ENCODE measurements at regions not wholly inside any gene's neighbourhood (a gene's known extent, or its start where the extent isn't known, plus 50 kb on each side); places are given as distances from the start of the nearest gene placed in this dataset.

DNA sequence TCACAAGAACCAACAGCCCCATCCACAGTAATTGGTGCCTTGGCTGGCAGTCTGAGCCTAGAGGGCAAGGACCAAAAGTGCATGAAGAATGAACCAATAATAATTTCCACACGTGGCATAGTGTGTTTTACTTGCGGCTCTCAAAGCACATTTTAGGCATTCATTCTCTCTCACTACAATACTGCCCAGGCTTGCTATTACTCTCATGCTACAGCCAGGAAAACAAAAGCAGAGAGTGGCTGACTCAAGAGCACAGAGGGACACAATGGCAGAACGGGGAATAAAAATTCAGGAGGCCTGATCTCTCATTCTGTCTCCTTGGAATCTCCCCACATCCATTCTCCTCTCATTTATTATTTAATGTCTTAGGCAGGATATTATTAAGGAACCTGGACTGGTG, 57.0 kb upstream of the NOL4 start:
- H2BK20ac ChIP-seq (ENCODE audit: low read depth, low read length) = no peak overlapping the region
- H3K27ac ChIP-seq (ENCODE audit: insufficient read depth, low read length) = no peak overlapping the region
- no peak overlapping the region for H2BK120ac ChIP-seq (ENCODE audit: low read depth, low read length)
- H4K20me1 ChIP-seq (ENCODE audit: insufficient read depth, low read length) = no peaks in the 10 kb centered on the region
- ChIA-PET POLR2A (ENCODE audit: unreplicated experiment) (no interaction called here), CTCF (no interaction called here)
- no peak overlapping the region for H3K18ac ChIP-seq (ENCODE audit: low read depth, low read length)
- H2AFZ ChIP-seq (replicated peaks; ENCODE audit: low read length, poor library complexity) = no peak overlapping the region
- no peak overlapping the region for H3K14ac ChIP-seq (replicated peaks; ENCODE audit: low read depth, low read length)
- H3K9me3 ChIP-seq (ENCODE audit: control insufficient read depth, insufficient read depth, low read length) = no peaks in the 10 kb centered on the region
- intact Hi-C loops (cut with micrococcal nuclease) (no loop called here), in situ Hi-C loops (cut with MboI; ENCODE audit: low sequenced_read_pairs) (no loop called here), dilution Hi-C loops (cut with HindIII; ENCODE audit: low sequenced_read_pairs, unreplicated experiment) (no loop called here)
- H2BK15ac ChIP-seq (ENCODE audit: low read depth, low read length) = no peak overlapping the region
- TF ChIP-seq POLR2A (IDR thresholded peaks at IDR 0.05; ENCODE audit: low read depth, low read length) (no peak), CHD1 (IDR thresholded peaks at IDR 0.05; ENCODE audit: low read depth, low read length) (no peak), CEBPB (IDR thresholded peaks at IDR 0.05; ENCODE audit: low read depth, low read length) (no peak), NFE2L2 (IDR thresholded peaks at IDR 0.05; ENCODE audit: low read depth, low read length) (no peak), RFX5 (IDR thresholded peaks at IDR 0.05; ENCODE audit: low read depth, low read length) (no peak), MXI1 (IDR thresholded peaks at IDR 0.05; ENCODE audit: borderline replicate concordance, low read depth, low read length) (no peak), BHLHE40 (IDR thresholded peaks at IDR 0.05; ENCODE audit: low read depth, low read length) (no peak), ELK1 (IDR thresholded peaks at IDR 0.05; ENCODE audit: borderline replicate concordance, low read depth, low read length) (no peak), FOS (IDR thresholded peaks at IDR 0.05; ENCODE audit: low read depth, low read length) (no peak), SMC3 (IDR thresholded peaks at IDR 0.05; ENCODE audit: low read depth, low read length) (no peak)
- TF ChIP-seq, protein P1, sequence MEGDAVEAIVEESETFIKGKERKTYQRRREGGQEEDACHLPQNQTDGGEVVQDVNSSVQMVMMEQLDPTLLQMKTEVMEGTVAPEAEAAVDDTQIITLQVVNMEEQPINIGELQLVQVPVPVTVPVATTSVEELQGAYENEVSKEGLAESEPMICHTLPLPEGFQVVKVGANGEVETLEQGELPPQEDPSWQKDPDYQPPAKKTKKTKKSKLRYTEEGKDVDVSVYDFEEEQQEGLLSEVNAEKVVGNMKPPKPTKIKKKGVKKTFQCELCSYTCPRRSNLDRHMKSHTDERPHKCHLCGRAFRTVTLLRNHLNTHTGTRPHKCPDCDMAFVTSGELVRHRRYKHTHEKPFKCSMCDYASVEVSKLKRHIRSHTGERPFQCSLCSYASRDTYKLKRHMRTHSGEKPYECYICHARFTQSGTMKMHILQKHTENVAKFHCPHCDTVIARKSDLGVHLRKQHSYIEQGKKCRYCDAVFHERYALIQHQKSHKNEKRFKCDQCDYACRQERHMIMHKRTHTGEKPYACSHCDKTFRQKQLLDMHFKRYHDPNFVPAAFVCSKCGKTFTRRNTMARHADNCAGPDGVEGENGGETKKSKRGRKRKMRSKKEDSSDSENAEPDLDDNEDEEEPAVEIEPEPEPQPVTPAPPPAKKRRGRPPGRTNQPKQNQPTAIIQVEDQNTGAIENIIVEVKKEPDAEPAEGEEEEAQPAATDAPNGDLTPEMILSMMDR (conservative IDR thresholded peaks at IDR 0.05; ENCODE audit: low read depth, low read length) = no peak
- no peaks in the 10 kb centered on the region for H3K36me3 ChIP-seq (ENCODE audit: control insufficient read depth, insufficient read depth, low read length)
- H3K4me3 ChIP-seq (ENCODE audit: insufficient read depth, low read depth, low read length) = no peak overlapping the region
- no peak overlapping the region for H4K8ac ChIP-seq (ENCODE audit: low read depth in 2 of 2, low read length in 2 of 2)
- no peaks in the 10 kb centered on the region for H3K9me1 ChIP-seq (ENCODE audit: insufficient read depth, low read length)
- BruUV-seq (replicated peaks) = no TSS peak
- H3K9ac ChIP-seq (ENCODE audit: low read depth, low read length) = no peak overlapping the region
- DNase-seq (no peak), ATAC-seq (ENCODE audit: low read depth) (no peak)
- no peak overlapping the region for H4K91ac ChIP-seq (ENCODE audit: insufficient read depth, low read depth, low read length)
- no peaks in the 10 kb centered on the region for H3K79me1 ChIP-seq (ENCODE audit: low read depth in 1 of 2, low read length in 2 of 2)
- no peak overlapping the region for H3K56ac ChIP-seq (ENCODE audit: extremely low read depth, insufficient read depth, low read length)
- H4K5ac ChIP-seq (ENCODE audit: low read depth, low read length) = no peak overlapping the region
- H3K4me1 ChIP-seq (ENCODE audit: control insufficient read depth, insufficient read depth, low read length) = no peaks in the 10 kb centered on the region
- no peak overlapping the region for H3K4ac ChIP-seq (ENCODE audit: low read depth, low read length)
- no peak overlapping the region for H3K4me2 ChIP-seq (ENCODE audit: low read depth, low read length)
- whole genome bisulfite sequencing, 2 experiments (ENCODE audit: extremely low coverage in 2 of 2, insufficient read length in 1 of 2) = no CpG with 5 or more reads among the region's 3 CpGs
- no peak overlapping the region for H2AK5ac ChIP-seq (ENCODE audit: low read depth, low read length)
- H2BK5ac ChIP-seq (ENCODE audit: low read depth, low read length, poor library complexity, severe bottlenecking) = no peak overlapping the region
- no peak overlapping the region for H3K23ac ChIP-seq (ENCODE audit: low read depth, low read length)
- no peak overlapping the region for H2AK9ac ChIP-seq (replicated peaks; ENCODE audit: low read depth, low read length, poor library complexity)
- no peaks in the 10 kb centered on the region for H3K27me3 ChIP-seq (ENCODE audit: control insufficient read depth, insufficient read depth, low read length)
